MV-4-11 (cell line): ENCODE measurements at regions not wholly inside any gene's neighbourhood (a gene's known extent, or its start where the extent isn't known, plus 50 kb on each side); places are given as distances from the start of the nearest gene placed in this dataset.

Source experiments
- DNase-seq: peaks from one replicate; lab custom pipeline; 2025; lab: John Stamatoyannopoulos, UW

DNA sequence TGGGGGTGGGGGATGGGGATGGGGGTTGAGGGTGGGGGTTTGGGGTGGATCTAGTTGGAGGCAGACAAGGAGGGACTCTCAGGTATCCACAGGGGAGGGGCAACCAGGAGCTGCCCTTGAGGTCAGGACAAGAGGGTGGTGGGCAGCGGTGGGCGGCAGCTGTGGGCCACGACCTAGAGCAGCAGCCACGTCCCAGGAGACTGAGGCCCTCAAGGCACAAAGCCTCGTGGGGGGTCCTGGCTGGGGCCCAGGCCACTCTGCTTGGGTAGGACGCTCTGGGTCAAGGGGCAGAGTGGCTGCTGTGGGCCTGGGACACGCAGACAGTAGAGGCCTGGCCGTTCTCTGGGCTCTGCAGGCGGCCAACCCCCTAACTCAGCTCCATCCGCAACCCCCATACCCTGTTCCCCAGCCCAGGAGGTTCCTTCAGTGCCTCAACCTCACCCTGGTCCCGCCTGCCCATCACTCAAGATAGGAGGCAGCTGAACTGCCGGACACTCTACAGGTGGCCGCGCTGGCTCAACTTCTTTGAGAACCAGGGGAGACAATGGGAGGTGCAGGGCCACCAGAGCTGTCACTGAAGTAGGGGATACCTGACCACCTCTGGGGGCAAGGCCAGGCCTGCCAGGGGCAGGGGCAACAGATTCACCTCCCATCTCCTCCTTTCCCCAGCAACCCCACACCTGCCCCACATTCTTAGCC, 75.6 kb downstream of the ENGASE start:
- DNase-seq: no peak

- DNase-seq: no peak
Observed at GRCh38 chr17:79148584-79148983, 74.0 kb downstream of the ENGASE start.

- no peak for DNase-seq
Observed at GRCh38 chr17:79147746-79148506, 73.3 kb downstream of the ENGASE start.

GRCh38 chr17:79146562-79146961, 71.9 kb downstream of the ENGASE start:
- DNase-seq: no peak

- no peak for DNase-seq
Observed at GRCh38 chr17:79145548-79145947, 70.9 kb downstream of the ENGASE start.

DNA sequence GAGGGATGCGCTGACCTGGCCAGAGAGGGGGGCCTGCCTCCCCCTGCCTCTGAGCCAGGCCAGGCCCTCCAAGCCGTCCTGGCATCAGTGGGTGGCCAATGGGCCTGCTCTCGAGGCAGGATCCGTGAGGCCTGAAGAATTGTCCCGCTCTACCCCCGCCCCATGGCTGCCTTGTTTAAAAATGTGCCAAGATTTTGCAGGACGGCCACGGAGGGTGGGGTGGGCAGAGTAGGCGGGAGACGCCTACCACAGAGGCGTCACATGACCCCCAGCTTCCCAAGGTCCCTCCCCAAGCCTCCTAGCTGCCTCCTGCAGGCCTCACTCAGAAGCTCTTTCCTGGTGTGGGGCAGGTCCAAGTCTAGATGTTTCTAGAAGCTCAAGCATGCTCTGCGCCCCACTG, 69.5 kb downstream of the ENGASE start:
- DNase-seq: no peak

DNA sequence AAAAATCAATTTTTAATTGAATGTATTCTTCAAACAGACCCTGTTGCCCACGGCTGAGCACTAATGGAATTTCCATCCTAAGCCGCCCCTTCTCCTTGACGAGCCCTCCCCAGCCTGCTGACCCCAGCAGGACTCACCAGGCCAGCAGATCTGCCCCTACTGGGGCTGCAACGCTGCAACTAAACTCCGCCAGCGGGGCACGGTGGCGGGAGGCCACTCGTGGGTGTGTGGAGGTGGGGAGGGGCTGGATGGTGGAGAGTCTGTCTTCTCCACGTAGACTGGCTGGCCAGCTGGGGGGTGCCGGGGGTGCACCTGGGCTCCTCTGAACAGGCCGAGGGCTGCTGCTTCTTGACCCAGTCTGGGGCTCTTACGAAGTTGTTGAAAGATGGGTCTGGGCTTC, 67.8 kb downstream of the ENGASE start:
- no peak for DNase-seq

DNA sequence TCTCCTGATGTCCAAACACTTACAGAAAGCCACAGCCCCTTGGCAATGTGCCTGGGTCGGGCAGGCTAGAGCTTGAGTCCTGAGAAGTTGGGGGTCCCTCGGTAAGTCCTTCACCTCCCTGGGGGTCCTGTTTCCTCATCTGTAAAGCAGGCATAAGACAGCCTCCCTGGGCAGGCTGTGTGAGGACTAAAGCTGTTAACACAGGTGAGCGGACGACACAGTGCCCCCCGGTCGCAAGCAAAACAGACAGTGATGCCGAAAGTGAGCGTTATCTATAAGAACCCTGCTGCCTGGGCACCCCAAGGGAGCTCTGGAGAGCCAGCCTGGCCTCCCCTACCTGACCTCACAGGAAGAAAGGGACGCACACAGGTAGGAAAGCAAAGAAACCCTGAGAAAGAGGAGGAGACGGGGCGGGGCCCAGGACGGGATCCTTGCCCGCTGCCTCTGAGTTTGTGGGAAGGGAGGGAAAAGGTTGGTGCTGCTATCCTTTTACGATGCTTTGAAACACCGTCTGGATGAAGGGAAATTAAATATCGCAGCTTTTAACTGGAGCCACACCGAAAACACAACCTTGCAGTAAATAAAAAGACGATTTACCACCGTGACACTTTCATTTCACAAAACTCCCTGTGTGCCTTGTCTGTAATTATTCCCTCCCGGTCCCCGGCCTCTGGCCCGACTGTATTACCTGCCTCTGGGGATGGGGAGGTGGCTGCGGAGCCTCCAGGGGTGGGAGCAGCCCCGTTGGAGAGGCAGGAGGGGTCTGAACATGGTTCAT, 67.1 kb downstream of the ENGASE start:
- no peak for DNase-seq

- DNase-seq: no peak
Observed at GRCh38 chr17:79138826-79139225, 64.2 kb downstream of the ENGASE start.

DNA sequence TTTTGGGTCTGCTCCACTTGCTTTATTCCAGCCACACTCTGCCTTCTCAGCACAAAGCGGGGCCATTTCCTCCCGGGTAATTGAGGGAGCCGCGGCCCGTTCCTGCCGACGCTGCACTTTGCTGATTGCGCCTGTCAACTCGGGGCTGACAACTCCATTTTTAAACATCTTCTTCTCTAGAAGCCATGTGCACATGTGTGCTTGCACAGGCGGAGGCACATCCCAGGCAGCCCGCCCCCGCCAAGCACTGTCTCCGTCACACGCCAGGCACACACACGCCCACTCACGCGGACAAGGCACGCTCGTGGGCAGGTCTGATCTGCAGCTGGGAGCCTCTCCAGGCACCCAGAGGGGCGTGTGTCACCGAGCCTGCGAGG, 63.2 kb downstream of the ENGASE start:
- no peak for DNase-seq

DNA sequence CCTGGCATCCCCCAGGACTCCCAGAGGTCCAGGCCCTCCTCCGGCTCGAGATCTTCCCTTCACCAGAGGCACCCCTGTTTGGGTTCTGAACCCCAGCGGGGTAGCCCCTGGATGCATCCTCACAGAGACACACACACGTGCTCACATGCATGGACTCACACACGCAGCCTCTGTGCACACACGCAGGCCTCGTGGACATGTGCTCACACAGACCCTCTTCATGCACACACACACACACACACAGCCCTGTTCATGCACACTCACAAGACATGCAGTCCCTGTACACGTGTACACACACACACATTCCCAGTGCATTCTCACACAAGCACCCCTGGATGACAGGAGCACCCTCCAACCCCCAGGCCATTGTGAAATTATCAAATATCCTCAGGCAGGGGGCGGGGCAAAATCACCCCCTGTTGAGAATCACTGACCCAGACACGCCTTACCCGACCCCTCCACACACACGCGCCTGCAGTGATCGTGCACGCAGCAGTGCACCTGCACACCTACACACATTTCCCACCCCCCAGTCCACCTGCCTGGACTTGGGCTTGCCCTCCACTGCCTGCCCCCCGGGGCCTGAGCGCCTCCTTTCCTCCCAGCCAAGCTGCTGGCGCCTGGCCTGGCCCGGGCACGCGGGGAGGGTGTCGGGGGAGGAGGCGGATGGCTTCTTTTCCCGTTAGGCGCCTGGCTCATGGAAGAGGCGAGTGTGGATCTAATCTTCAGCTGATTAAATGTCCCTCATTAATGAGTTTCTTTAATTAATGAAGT, 62.6 kb downstream of the ENGASE start:
- DNase-seq: no peak

DNA sequence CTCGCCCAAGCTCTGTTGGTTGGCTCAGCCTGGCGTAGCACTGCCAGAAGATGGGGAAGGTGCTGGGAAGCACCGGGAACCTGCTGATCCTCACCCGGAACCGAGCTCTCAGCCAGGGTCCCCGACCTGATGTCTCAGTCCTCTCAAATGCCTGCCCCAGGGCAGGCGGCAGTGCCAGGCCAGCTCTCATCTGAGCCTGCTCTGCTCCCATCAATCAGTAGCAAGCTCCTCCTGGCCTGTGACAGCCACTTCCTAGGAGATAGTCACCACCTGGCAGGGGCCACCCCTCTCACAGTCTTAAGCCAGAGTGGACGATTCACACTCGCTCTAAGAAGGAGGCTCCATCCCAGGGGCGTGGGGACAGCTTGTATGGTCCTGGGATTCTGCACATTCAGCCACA, 62.0 kb downstream of the ENGASE start:
- DNase-seq: no peak
